ENCODE measurements at regions not wholly inside any gene's neighbourhood (a gene's known extent, or its start where the extent isn't known, plus 50 kb on each side); places are given as distances from the start of the nearest gene placed in this dataset.

DNA sequence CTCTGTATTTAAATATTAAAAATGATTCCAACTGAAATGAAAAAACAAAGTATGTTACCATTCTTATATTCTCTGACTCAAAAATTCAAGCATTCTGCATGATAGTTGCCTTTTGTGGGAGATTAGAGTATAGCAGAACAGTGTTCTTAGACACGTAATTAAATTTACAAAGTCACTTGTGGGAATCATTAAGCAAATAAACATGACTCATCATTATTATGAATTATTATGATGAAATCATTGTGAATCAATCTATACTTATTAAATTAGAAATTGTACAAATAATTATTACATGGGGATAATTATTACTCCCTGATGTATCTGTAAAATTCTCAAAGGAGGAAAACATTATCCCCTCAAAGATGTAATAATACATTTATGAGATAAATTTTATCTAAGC lies 358.9 kb upstream of the FSTL5 start:
- H3K27me3 ChIP-seq (ENCODE audit: control insufficient read depth in 4 of 4, insufficient read depth in 4 of 4, low read length in 3 of 4) = peaks cover 0 to 3% (median 0%) of the 10 kb centered on the region in 4 donors
- H3K4me1 ChIP-seq (ENCODE audit: control insufficient read depth in 4 of 4, insufficient read depth in 4 of 4, low read length in 3 of 4) = no peaks in the 10 kb centered on the region
- H3K9me3 ChIP-seq (ENCODE audit: control insufficient read depth in 4 of 4, low read length in 3 of 4) = no peaks in the 10 kb centered on the region
- WGBS = 77% methylated on average over 1 of the region's 1 CpG
- no peaks in the 10 kb centered on the region for H3K36me3 ChIP-seq (ENCODE audit: control insufficient read depth in 4 of 4, insufficient read depth in 3 of 4, low read depth in 1 of 4, low read length in 3 of 4)
- TF ChIP-seq FOXA1 (IDR thresholded peaks at IDR 0.05) (no peak), REST (IDR thresholded peaks at IDR 0.05) (no peak), YY1 (IDR thresholded peaks at IDR 0.05) (no peak), CTCF (IDR thresholded peaks at IDR 0.05; ENCODE audit: low read depth, low read length, missing input control) (no peak), NR2F2 (IDR thresholded peaks at IDR 0.05) (no peak), JUND (IDR thresholded peaks at IDR 0.05) (no peak), RXRA (IDR thresholded peaks at IDR 0.05) (no peak), GABPA (IDR thresholded peaks at IDR 0.05 in 1 of 2, conservative IDR thresholded peaks at IDR 0.05 in 1 of 2) (no peak)
- TF ChIP-seq, protein P1, sequence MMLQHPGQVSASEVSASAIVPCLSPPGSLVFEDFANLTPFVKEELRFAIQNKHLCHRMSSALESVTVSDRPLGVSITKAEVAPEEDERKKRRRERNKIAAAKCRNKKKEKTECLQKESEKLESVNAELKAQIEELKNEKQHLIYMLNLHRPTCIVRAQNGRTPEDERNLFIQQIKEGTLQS (IDR thresholded peaks at IDR 0.05) = no peak
- TF ChIP-seq, protein P2, sequence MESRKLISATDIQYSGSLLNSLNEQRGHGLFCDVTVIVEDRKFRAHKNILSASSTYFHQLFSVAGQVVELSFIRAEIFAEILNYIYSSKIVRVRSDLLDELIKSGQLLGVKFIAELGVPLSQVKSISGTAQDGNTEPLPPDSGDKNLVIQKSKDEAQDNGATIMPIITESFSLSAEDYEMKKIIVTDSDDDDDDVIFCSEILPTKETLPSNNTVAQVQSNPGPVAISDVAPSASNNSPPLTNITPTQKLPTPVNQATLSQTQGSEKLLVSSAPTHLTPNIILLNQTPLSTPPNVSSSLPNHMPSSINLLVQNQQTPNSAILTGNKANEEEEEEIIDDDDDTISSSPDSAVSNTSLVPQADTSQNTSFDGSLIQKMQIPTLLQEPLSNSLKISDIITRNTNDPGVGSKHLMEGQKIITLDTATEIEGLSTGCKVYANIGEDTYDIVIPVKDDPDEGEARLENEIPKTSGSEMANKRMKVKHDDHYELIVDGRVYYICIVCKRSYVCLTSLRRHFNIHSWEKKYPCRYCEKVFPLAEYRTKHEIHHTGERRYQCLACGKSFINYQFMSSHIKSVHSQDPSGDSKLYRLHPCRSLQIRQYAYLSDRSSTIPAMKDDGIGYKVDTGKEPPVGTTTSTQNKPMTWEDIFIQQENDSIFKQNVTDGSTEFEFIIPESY (IDR thresholded peaks at IDR 0.05) = no peak
- TF ChIP-seq, protein P3, sequence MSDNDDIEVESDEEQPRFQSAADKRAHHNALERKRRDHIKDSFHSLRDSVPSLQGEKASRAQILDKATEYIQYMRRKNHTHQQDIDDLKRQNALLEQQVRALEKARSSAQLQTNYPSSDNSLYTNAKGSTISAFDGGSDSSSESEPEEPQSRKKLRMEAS (IDR thresholded peaks at IDR 0.05) = no peak
- no peak for DNase-seq (ENCODE audit: low spot score)
- H3K27ac ChIP-seq (ENCODE audit: low read depth in 1 of 2, low read length in 2 of 2) = no peak overlapping the region
- no peak overlapping the region for H3K9ac ChIP-seq (ENCODE audit: low read depth in 1 of 2, low read length in 2 of 2)
- H3K4me3 ChIP-seq (ENCODE audit: low read depth in 1 of 3, low read length in 3 of 3) = no peak overlapping the region

DNA sequence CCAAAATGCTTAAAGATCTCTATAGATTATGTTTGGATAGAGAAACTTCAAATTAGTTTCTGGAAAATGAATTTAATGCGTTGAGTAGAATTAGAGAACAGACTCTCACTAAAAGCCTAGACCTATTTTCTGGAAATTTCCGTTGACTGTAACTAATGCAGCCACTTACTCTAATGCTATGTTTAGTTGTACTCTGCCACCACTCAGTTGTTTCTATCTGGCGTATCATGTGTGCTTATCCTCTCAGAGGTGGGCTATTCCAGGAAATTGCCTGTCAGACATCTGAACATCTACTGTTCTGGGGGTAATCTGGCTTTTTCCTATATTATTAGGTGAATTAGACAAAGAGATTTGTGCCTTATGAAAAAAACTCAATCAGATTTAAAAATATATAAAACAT lies 347.1 kb upstream of the FSTL5 start:
- no peak overlapping the region for H3K4me3 ChIP-seq (ENCODE audit: low read depth in 1 of 3, low read length in 3 of 3)
- no peaks in the 10 kb centered on the region for H3K9me3 ChIP-seq (ENCODE audit: control insufficient read depth in 4 of 4, low read length in 3 of 4)
- 84% methylated on average over 3 of the region's 3 CpGs for WGBS
- H3K27ac ChIP-seq (ENCODE audit: low read depth in 1 of 2, low read length in 2 of 2) = no peak overlapping the region
- peaks cover 0 to 3% (median 0%) of the 10 kb centered on the region in 4 donors for H3K27me3 ChIP-seq (ENCODE audit: control insufficient read depth in 4 of 4, insufficient read depth in 4 of 4, low read length in 3 of 4)
- TF ChIP-seq FOXA1 (IDR thresholded peaks at IDR 0.05) (no peak), RAD21 (IDR thresholded peaks at IDR 0.05) (no peak), TAF1 (conservative IDR thresholded peaks at IDR 0.05) (no peak), SP1 (IDR thresholded peaks at IDR 0.05) (no peak), HNF4G (IDR thresholded peaks at IDR 0.05) (no peak), CTCF (IDR thresholded peaks at IDR 0.05; ENCODE audit: low read depth, low read length, missing input control) (no peak), FOXA2 (IDR thresholded peaks at IDR 0.05) (no peak), YY1 (IDR thresholded peaks at IDR 0.05) (no peak), GABPA (IDR thresholded peaks at IDR 0.05 in 1 of 2, conservative IDR thresholded peaks at IDR 0.05 in 1 of 2) (no peak), NR2F2 (IDR thresholded peaks at IDR 0.05) (no peak)
- TF ChIP-seq, protein P2 (IDR thresholded peaks at IDR 0.05) = no peak
- TF ChIP-seq, protein P1 (IDR thresholded peaks at IDR 0.05) = no peak
- TF ChIP-seq, protein P3 (IDR thresholded peaks at IDR 0.05) = no peak
- no peaks in the 10 kb centered on the region for H3K36me3 ChIP-seq (ENCODE audit: control insufficient read depth in 4 of 4, insufficient read depth in 3 of 4, low read depth in 1 of 4, low read length in 3 of 4)
- no peak overlapping the region for H3K9ac ChIP-seq (ENCODE audit: low read depth in 1 of 2, low read length in 2 of 2)
- no peak for DNase-seq (ENCODE audit: low spot score)
- H3K4me1 ChIP-seq (ENCODE audit: control insufficient read depth in 4 of 4, insufficient read depth in 4 of 4, low read length in 3 of 4) = peaks cover 0 to 1% (median 0%) of the 10 kb centered on the region in 4 donors

Measured in liver (tissue), 8 donors.